Kidney epithelial cell (primary cell): ENCODE measurements at regions not wholly inside any gene's neighbourhood (a gene's known extent, or its start where the extent isn't known, plus 50 kb on each side); places are given as distances from the start of the nearest gene placed in this dataset.

Source experiments
- DNase-seq: peaks from one replicate; pipeline ENCODE4 v3.0.0-alpha.2; 2010; ENCODE audit warnings: low read depth
- H3K27me3 ChIP-seq: 2 replicates; pipeline ENCODE4 v1.6.0; 2011; ENCODE audit warnings: low read length; ENCODE audit not compliant: control insufficient read depth, insufficient read depth
- H3K36me3 ChIP-seq: 2 replicates; pipeline ENCODE4 v1.5.1; 2011; ENCODE audit warnings: low read length; ENCODE audit not compliant: control insufficient read depth, insufficient read depth
- H3K4me3 ChIP-seq: 2 replicates; pipeline ENCODE4 v1.5.1; 2011; ENCODE audit warnings: low read depth, mild to moderate bottlenecking, control low read depth, low read length
- CTCF ChIP-seq: IDR thresholded peaks from 2 replicates; pipeline ENCODE4 v1.5.1; 2011; ENCODE audit warnings: mild to moderate bottlenecking, moderate library complexity, low read length, control low read depth, inconsistent platforms; ENCODE audit not compliant: insufficient read depth, poor library complexity, severe bottlenecking

GRCh38 chr5:35405938-35406337 lies 175.7 kb upstream of the PRLR start:
- H3K36me3 ChIP-seq = no peaks in the 10 kb centered on the region
- DNase-seq = no peak
- no peaks in the 10 kb centered on the region for H3K27me3 ChIP-seq
- no peak for TF ChIP-seq CTCF
- H3K4me3 ChIP-seq = no peak overlapping the region

GRCh38 chr5:35404701-35405100 lies 174.4 kb upstream of the PRLR start:
- TF ChIP-seq CTCF = no peak
- DNase-seq = no peak
- Histone ChIP-seq H3K4me3 (no peak overlapping the region), H3K36me3 (no peaks in the 10 kb centered on the region), H3K27me3 (no peaks in the 10 kb centered on the region)

- DNase-seq = peak; percentile 19
- H3K4me3 ChIP-seq = no peak overlapping the region
- no peaks in the 10 kb centered on the region for H3K27me3 ChIP-seq
- no peak for TF ChIP-seq CTCF
- H3K36me3 ChIP-seq = no peaks in the 10 kb centered on the region
Measured at GRCh38 chr5:35393901-35394300, 163.6 kb upstream of the PRLR start.

DNA sequence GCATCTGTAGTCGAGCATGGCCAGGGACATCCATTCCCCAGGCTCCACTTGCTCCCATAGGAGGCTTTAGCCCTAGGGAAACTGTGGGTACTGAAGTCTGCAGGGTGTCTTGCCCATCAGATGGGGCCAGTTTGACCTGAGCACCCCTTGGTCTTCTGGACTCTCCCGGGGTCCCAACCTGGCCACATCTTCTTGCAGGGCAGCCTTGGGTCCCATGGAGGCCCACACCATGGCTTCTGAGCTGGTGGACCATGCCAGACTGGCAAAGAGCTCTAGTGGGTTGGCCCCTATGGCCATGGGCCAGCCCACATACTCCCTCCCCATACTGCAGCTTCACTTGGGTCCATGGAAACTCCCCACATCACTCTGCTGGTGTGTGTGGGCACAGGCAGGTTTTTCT lies 154.4 kb upstream of the PRLR start:
- no peaks in the 10 kb centered on the region for H3K36me3 ChIP-seq
- no peak for DNase-seq
- no peaks in the 10 kb centered on the region for H3K27me3 ChIP-seq
- H3K4me3 ChIP-seq = no peak overlapping the region
- no peak for TF ChIP-seq CTCF

- DNase-seq = no peak
- TF ChIP-seq CTCF = no peak
- Histone ChIP-seq H3K27me3 (no peaks in the 10 kb centered on the region), H3K4me3 (no peak overlapping the region), H3K36me3 (no peaks in the 10 kb centered on the region)
Measured at GRCh38 chr5:35383041-35383440, 152.8 kb upstream of the PRLR start.

DNA sequence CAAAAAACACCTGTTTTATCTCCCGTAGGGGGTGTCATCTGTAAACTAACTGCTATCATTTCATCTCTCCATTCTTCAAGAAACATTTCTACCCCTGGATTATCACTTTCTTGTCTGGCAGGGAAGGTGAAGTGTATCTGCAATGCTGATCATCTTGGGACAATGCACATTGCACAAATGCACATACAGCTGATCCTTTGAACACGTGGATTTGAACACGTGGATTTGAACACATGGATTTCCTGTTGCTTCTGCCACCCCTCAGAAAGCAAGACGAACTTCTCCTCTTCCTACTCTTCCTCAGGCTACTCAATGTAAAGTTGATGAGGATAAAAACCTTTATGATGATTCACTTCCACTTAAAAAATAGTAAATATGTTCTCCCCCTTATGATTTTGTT lies 147.4 kb upstream of the PRLR start:
- H3K27me3 ChIP-seq = no peaks in the 10 kb centered on the region

More for the DNA sequence above, 147.4 kb upstream of the PRLR start:
- Histone ChIP-seq H3K36me3 (no peaks in the 10 kb centered on the region), H3K4me3 (no peak overlapping the region)
- DNase-seq = no peak
- TF ChIP-seq CTCF = no peak
